ENCODE measurements at regions not wholly inside any gene's neighbourhood (a gene's known extent, or its start where the extent isn't known, plus 50 kb on each side); places are given as distances from the start of the nearest gene placed in this dataset.

DNA sequence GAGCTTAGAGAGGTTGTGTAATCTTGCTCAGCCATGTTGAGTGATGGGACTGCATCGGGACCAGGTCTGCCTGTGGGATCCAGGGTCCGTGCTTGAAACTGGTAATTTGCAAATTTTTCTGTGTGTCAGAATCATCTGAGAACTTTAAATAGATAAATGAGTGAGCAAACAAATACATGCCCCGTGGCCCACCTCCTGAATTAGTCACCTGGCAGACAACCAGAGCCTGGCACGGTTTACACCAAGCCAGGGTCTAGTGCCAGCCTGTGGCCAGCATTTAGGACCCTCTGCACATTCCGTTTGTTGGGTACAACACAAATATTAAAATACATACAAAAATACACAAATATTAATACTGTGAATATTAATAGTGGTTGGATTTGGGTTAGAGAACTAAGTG is 90.6 kb upstream of the STOX2 start:
- TF ChIP-seq, protein P1, sequence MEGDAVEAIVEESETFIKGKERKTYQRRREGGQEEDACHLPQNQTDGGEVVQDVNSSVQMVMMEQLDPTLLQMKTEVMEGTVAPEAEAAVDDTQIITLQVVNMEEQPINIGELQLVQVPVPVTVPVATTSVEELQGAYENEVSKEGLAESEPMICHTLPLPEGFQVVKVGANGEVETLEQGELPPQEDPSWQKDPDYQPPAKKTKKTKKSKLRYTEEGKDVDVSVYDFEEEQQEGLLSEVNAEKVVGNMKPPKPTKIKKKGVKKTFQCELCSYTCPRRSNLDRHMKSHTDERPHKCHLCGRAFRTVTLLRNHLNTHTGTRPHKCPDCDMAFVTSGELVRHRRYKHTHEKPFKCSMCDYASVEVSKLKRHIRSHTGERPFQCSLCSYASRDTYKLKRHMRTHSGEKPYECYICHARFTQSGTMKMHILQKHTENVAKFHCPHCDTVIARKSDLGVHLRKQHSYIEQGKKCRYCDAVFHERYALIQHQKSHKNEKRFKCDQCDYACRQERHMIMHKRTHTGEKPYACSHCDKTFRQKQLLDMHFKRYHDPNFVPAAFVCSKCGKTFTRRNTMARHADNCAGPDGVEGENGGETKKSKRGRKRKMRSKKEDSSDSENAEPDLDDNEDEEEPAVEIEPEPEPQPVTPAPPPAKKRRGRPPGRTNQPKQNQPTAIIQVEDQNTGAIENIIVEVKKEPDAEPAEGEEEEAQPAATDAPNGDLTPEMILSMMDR (IDR thresholded peaks at IDR 0.05), result no peak
- no peak for TF ChIP-seq EZH2 (IDR thresholded peaks at IDR 0.05)
